Neural progenitor cell (in vitro differentiated cells): ENCODE measurements at regions not wholly inside any gene's neighbourhood (a gene's known extent, or its start where the extent isn't known, plus 50 kb on each side); places are given as distances from the start of the nearest gene placed in this dataset.
A peak's percentile ranks its signal among the peaks of the same experiment; 100 is the strongest.

ENCODE experiments used
- DNase-seq: peaks from one replicate; pipeline ENCODE4 v3.0.0-alpha.2; 2016; ENCODE audit warnings: low spot score
- H2AFZ ChIP-seq: fragments of 200-600 bp; sonication (generic); replicated peaks from 2 replicates; pipeline ENCODE4 v1.6.1; 2016; ENCODE audit warnings: antibody characterized with exemption
- H3F3A ChIP-seq: fragments of 200-600 bp; sonication (generic); 2 replicates; pipeline ENCODE4 v1.6.1; 2016; ENCODE audit warnings: antibody characterized with exemption, low read depth
- H3K27ac ChIP-seq: fragments of 200-600 bp; sonication (generic); 2 replicates; pipeline ENCODE4 v1.5.1; 2016; ENCODE audit warnings: mild to moderate bottlenecking
- H3K27me3 ChIP-seq: fragments of 200-600 bp; sonication (generic); 2 replicates; pipeline ENCODE4 v1.6.1; 2016; ENCODE audit warnings: mild to moderate bottlenecking, moderate library complexity
- H3K36me3 ChIP-seq: fragments of 200-600 bp; sonication (generic); 2 replicates; pipeline ENCODE4 v1.5.1; 2016
- H3K4me1 ChIP-seq: fragments of 200-600 bp; sonication (generic); 2 replicates; pipeline ENCODE4 v1.6.1; 2016; ENCODE audit warnings: mixed run types
- H3K4me2 ChIP-seq: fragments of 200-600 bp; sonication (generic); 2 replicates; pipeline ENCODE4 v1.6.1; 2016
- H3K4me3 ChIP-seq: fragments of 200-600 bp; sonication (generic); 2 replicates; pipeline ENCODE4 v1.5.1; 2016
- H3K79me2 ChIP-seq: fragments of 200-600 bp; sonication (generic); 2 replicates; pipeline ENCODE4 v1.6.1; 2016; ENCODE audit warnings: low read depth
- H3K9ac ChIP-seq: fragments of 200-600 bp; sonication (generic); 2 replicates; pipeline ENCODE4 v1.6.1; 2016
- H3K9me3 ChIP-seq: fragments of 200-600 bp; sonication (generic); 2 replicates; pipeline ENCODE4 v1.5.1; 2016; ENCODE audit warnings: low read depth
- H4K20me1 ChIP-seq: fragments of 200-600 bp; sonication (generic); 2 replicates; pipeline ENCODE4 v1.6.1; 2016; ENCODE audit warnings: low read depth
- H3K27ac Mint-ChIP-seq: 3 replicates; pipeline ENCODE4 v1.8.0; 2021; ENCODE audit warnings: mixed read lengths
- H3K27me3 Mint-ChIP-seq: 2 replicates; pipeline ENCODE4 v1.8.0; 2022; ENCODE audit warnings: low read depth, mild to moderate bottlenecking, inconsistent platforms, moderate library complexity, mixed read lengths; ENCODE audit not compliant: insufficient read depth
- H3K36me3 Mint-ChIP-seq: 3 replicates; pipeline ENCODE4 v1.8.0; 2021; ENCODE audit warnings: mixed read lengths
- H3K4me1 Mint-ChIP-seq: 3 replicates; pipeline ENCODE4 v1.8.0; 2021; ENCODE audit warnings: mixed read lengths
- H3K4me3 Mint-ChIP-seq: 3 replicates; pipeline ENCODE4 v1.8.0; 2021; ENCODE audit warnings: mild to moderate bottlenecking, moderate library complexity, mixed read lengths
- H3K9me3 Mint-ChIP-seq: 3 replicates; pipeline ENCODE4 v1.8.0; 2020; ENCODE audit warnings: mixed read lengths
- CTCF ChIP-seq: fragments of 200-600 bp; sonication (generic); IDR thresholded peaks from 2 replicates; pipeline ENCODE4 v1.5.1; 2017; ENCODE audit warnings: antibody characterized with exemption, mild to moderate bottlenecking
- EZH2 ChIP-seq: fragments of 200-600 bp; sonication (generic); IDR thresholded peaks from 2 replicates; pipeline ENCODE4 v1.6.1; 2017; ENCODE audit warnings: antibody characterized with exemption, mild to moderate bottlenecking, moderate library complexity
- EZH2phosphoT487 ChIP-seq: fragments of 200-600 bp; sonication (generic); IDR thresholded peaks from 2 replicates; pipeline ENCODE4 v1.6.1; 2017; ENCODE audit warnings: antibody characterized with exemption

GRCh38 chr14:84655014-84655413 lies 874.9 kb upstream of the FLRT2 start:
- no peak for DNase-seq
- H3K9ac ChIP-seq: no peak overlapping the region
- no peaks in the 10 kb centered on the region for H3F3A ChIP-seq
- H3K4me3 Mint-ChIP-seq: no peak overlapping the region
- no peak overlapping the region for H2AFZ ChIP-seq
- no peaks in the 10 kb centered on the region for H3K79me2 ChIP-seq
- H4K20me1 ChIP-seq: no peaks in the 10 kb centered on the region
- H3K9me3 ChIP-seq: no peaks in the 10 kb centered on the region
- H3K4me1 ChIP-seq: no peaks in the 10 kb centered on the region
- H3K4me3 ChIP-seq: no peak overlapping the region
- H3K27ac ChIP-seq: no peak overlapping the region
- H3K27me3 ChIP-seq: no peaks in the 10 kb centered on the region
- H3K9me3 Mint-ChIP-seq: peaks cover 21% of the 10 kb centered on the region
- H3K36me3 Mint-ChIP-seq: peaks cover 2% of the 10 kb centered on the region
- peaks cover 3% of the 10 kb centered on the region for H3K4me1 Mint-ChIP-seq
- H3K4me2 ChIP-seq: no peak overlapping the region
- TF ChIP-seq EZH2phosphoT487 (no peak), EZH2 (no peak), CTCF (no peak)
- H3K27ac Mint-ChIP-seq: no peak overlapping the region
- no peaks in the 10 kb centered on the region for H3K36me3 ChIP-seq
- no peaks in the 10 kb centered on the region for H3K27me3 Mint-ChIP-seq

- H3K4me3 Mint-ChIP-seq: no peak overlapping the region
- H3K27me3 ChIP-seq: no peaks in the 10 kb centered on the region
- H3K36me3 Mint-ChIP-seq: peaks cover under 1% of the 10 kb centered on the region
- no peak for DNase-seq
- H3K9me3 Mint-ChIP-seq: peaks cover 11% of the 10 kb centered on the region
- no peaks in the 10 kb centered on the region for H3K36me3 ChIP-seq
- H3K27ac Mint-ChIP-seq: no peak overlapping the region
- peaks cover 3% of the 10 kb centered on the region for H3K4me1 Mint-ChIP-seq
- no peak overlapping the region for H3K4me2 ChIP-seq
- no peak overlapping the region for H3K4me3 ChIP-seq
- no peak overlapping the region for H3K27ac ChIP-seq
- no peak for TF ChIP-seq CTCF
- no peak for TF ChIP-seq EZH2phosphoT487
- TF ChIP-seq EZH2: no peak
- no peaks in the 10 kb centered on the region for H3K27me3 Mint-ChIP-seq
- no peaks in the 10 kb centered on the region for H3K4me1 ChIP-seq
- no peaks in the 10 kb centered on the region for H3F3A ChIP-seq
- H3K79me2 ChIP-seq: no peaks in the 10 kb centered on the region
- H4K20me1 ChIP-seq: no peaks in the 10 kb centered on the region
- H3K9ac ChIP-seq: no peak overlapping the region
- H2AFZ ChIP-seq: peak overlapping the region; percentile 6
- no peaks in the 10 kb centered on the region for H3K9me3 ChIP-seq
Observed at GRCh38 chr14:84657911-84658310, 872.0 kb upstream of the FLRT2 start.

- H3K9ac ChIP-seq: no peak overlapping the region
- no peak overlapping the region for H3K4me3 Mint-ChIP-seq
- no peak for DNase-seq
- no peaks in the 10 kb centered on the region for H3K27me3 Mint-ChIP-seq
- no peaks in the 10 kb centered on the region for H3K36me3 Mint-ChIP-seq
- no peaks in the 10 kb centered on the region for H3K9me3 ChIP-seq
- TF ChIP-seq EZH2 (no peak), EZH2phosphoT487 (no peak), CTCF (no peak)
- H3K4me1 Mint-ChIP-seq: no peaks in the 10 kb centered on the region
- no peak overlapping the region for H3K4me2 ChIP-seq
- H3K9me3 Mint-ChIP-seq: no peaks in the 10 kb centered on the region
- H3K27me3 ChIP-seq: no peaks in the 10 kb centered on the region
- H3K36me3 ChIP-seq: no peaks in the 10 kb centered on the region
- no peak overlapping the region for H3K4me3 ChIP-seq
- H4K20me1 ChIP-seq: no peaks in the 10 kb centered on the region
- no peaks in the 10 kb centered on the region for H3K4me1 ChIP-seq
- H3K79me2 ChIP-seq: no peaks in the 10 kb centered on the region
- no peak overlapping the region for H3K27ac Mint-ChIP-seq
- H2AFZ ChIP-seq: no peak overlapping the region
- H3F3A ChIP-seq: no peaks in the 10 kb centered on the region
- H3K27ac ChIP-seq: no peak overlapping the region
Observed at GRCh38 chr14:84670796-84671195, 859.1 kb upstream of the FLRT2 start.

- Histone ChIP-seq H3K79me2 (no peaks in the 10 kb centered on the region), H4K20me1 (no peaks in the 10 kb centered on the region), H3K36me3 (no peaks in the 10 kb centered on the region), H3K27ac (no peak overlapping the region), H3K4me2 (no peak overlapping the region), H3K27me3 (no peaks in the 10 kb centered on the region), H3K9ac (no peak overlapping the region), H2AFZ (no peak overlapping the region), H3K9me3 (no peaks in the 10 kb centered on the region), H3K4me1 (peaks cover 1% of the 10 kb centered on the region), H3K4me3 (no peak overlapping the region), H3F3A (no peaks in the 10 kb centered on the region)
- DNase-seq: no peak
- H3K4me3 Mint-ChIP-seq: no peak overlapping the region
- no peak overlapping the region for H3K27ac Mint-ChIP-seq
- H3K27me3 Mint-ChIP-seq: no peaks in the 10 kb centered on the region
- no peak for TF ChIP-seq EZH2phosphoT487
- H3K36me3 Mint-ChIP-seq: no peaks in the 10 kb centered on the region
- H3K4me1 Mint-ChIP-seq: no peaks in the 10 kb centered on the region
- H3K9me3 Mint-ChIP-seq: no peaks in the 10 kb centered on the region
Observed at GRCh38 chr14:84671776-84672175, 858.2 kb upstream of the FLRT2 start.
